Right forelimb (tissue), 1 donor: ENCODE measurements at regions not wholly inside any gene's neighbourhood (a gene's known extent, or its start where the extent isn't known, plus 50 kb on each side); places are given as distances from the start of the nearest gene placed in this dataset.

Source experiments
- DNase-seq: peaks from one replicate; pipeline ENCODE4 v3.0.0-alpha.2; 2018

- DNase-seq: no peak
Measured at GRCh38 chr12:124442772-124443445, 124.5 kb downstream of the NCOR2 start.

GRCh38 chr12:124442281-124442680 lies 125.1 kb downstream of the NCOR2 start:
- DNase-seq: no peak

- no peak for DNase-seq
Measured at GRCh38 chr12:124441443-124442194, 125.8 kb downstream of the NCOR2 start.

GRCh38 chr12:124440841-124441381 lies 126.5 kb downstream of the NCOR2 start:
- no peak for DNase-seq

GRCh38 chr12:124440031-124440626 lies 127.3 kb downstream of the NCOR2 start:
- no peak for DNase-seq

GRCh38 chr12:124438437-124439056 lies 128.9 kb downstream of the NCOR2 start:
- no peak for DNase-seq

GRCh38 chr12:124437617-124438436 lies 129.6 kb downstream of the NCOR2 start:
- peak; percentile 72 for DNase-seq

- DNase-seq: no peak
Measured at GRCh38 chr12:124437121-124437520, 130.3 kb downstream of the NCOR2 start.

- no peak for DNase-seq
Measured at GRCh38 chr12:124436366-124436765, 131.0 kb downstream of the NCOR2 start.

GRCh38 chr12:124435806-124436345 lies 131.5 kb downstream of the NCOR2 start:
- DNase-seq: no peak

GRCh38 chr12:124434951-124435805 lies 132.2 kb downstream of the NCOR2 start:
- no peak for DNase-seq

GRCh38 chr12:124434354-124434753 lies 133.1 kb downstream of the NCOR2 start:
- no peak for DNase-seq

GRCh38 chr12:124433879-124434278 lies 133.5 kb downstream of the NCOR2 start:
- no peak for DNase-seq

GRCh38 chr12:124433147-124433874 lies 134.1 kb downstream of the NCOR2 start:
- no peak for DNase-seq

GRCh38 chr12:124432376-124432775 lies 135.0 kb downstream of the NCOR2 start:
- DNase-seq: no peak

- DNase-seq: no peak
Measured at GRCh38 chr12:124431971-124432370, 135.4 kb downstream of the NCOR2 start.

GRCh38 chr12:124430491-124430890 lies 135.6 kb downstream of the RFLNA start:
- DNase-seq: no peak

- DNase-seq: no peak
Measured at GRCh38 chr12:124429535-124429934, 134.6 kb downstream of the RFLNA start.

GRCh38 chr12:124428792-124429281 lies 133.9 kb downstream of the RFLNA start:
- DNase-seq: no peak

- DNase-seq: no peak
Measured at GRCh38 chr12:124428136-124428791, 133.4 kb downstream of the RFLNA start.
